NB4 (cell line): ENCODE measurements at regions not wholly inside any gene's neighbourhood (a gene's known extent, or its start where the extent isn't known, plus 50 kb on each side); places are given as distances from the start of the nearest gene placed in this dataset.

ENCODE experiments used
- CTCF ChIP-seq: IDR thresholded peaks from one replicate; pipeline ENCODE4 v1.5.1; 2012; ENCODE audit warnings: low read depth, low read length
- MYC ChIP-seq: IDR thresholded peaks from 2 replicates; pipeline ENCODE4 v1.6.1; 2011; ENCODE audit warnings: low read depth, low read length
- POLR2A ChIP-seq: IDR thresholded peaks from 2 replicates; pipeline ENCODE4 v1.6.1; 2011; ENCODE audit warnings: mild to moderate bottlenecking; ENCODE audit not compliant: insufficient read length; ENCODE audit errors: extremely low read depth

GRCh38 chr12:19627719-19628118 is 188.4 kb downstream of the AEBP2 start:
- TF ChIP-seq POLR2A (no peak), MYC (no peak), CTCF (no peak)
